ENCODE measurements at regions not wholly inside any gene's neighbourhood (a gene's known extent, or its start where the extent isn't known, plus 50 kb on each side); places are given as distances from the start of the nearest gene placed in this dataset.

- TF ChIP-seq CTCF (conservative IDR thresholded peaks at IDR 0.05) (no peak), ZFX (IDR thresholded peaks at IDR 0.05) (no peak)
Measured at GRCh38 chr5:120913396-120913795, 449.3 kb downstream of the PRR16 start.

Measured in C4-2B (cell line).